Stimulated activated CD4-positive, alpha-beta T cell treated with anti-CD3 and anti-CD28 coated beads, Interleukin-15, amount 100 ng/mL, for 24 hours (primary cell): ENCODE measurements at regions not wholly inside any gene's neighbourhood (a gene's known extent, or its start where the extent isn't known, plus 50 kb on each side); places are given as distances from the start of the nearest gene placed in this dataset.

ENCODE experiments used
- DNase-seq: peaks from one replicate; pipeline ENCODE4 v3.0.0-alpha.2; 2020

- no peak for DNase-seq
Observed at GRCh38 chr2:211251016-211251415, 694.6 kb downstream of the CPS1 start.

- DNase-seq, result no peak
Observed at GRCh38 chr2:211258646-211259335, 702.4 kb downstream of the CPS1 start.

- no peak for DNase-seq
Observed at GRCh38 chr2:211259831-211260476, 703.6 kb downstream of the CPS1 start.

- DNase-seq, result no peak
Observed at GRCh38 chr2:211270257-211270656, 713.9 kb downstream of the CPS1 start.

- no peak for DNase-seq
Observed at GRCh38 chr2:211281430-211282073, 725.2 kb downstream of the CPS1 start.

GRCh38 chr2:211302676-211303075 is 746.3 kb downstream of the CPS1 start:
- no peak for DNase-seq

GRCh38 chr2:211306929-211307328 is 750.5 kb downstream of the CPS1 start:
- DNase-seq, result no peak
